ENCODE measurements at regions not wholly inside any gene's neighbourhood (a gene's known extent, or its start where the extent isn't known, plus 50 kb on each side); places are given as distances from the start of the nearest gene placed in this dataset.

- no peak for TF ChIP-seq CTCF (IDR thresholded peaks at IDR 0.05)
- Histone ChIP-seq H3K36me3 (ENCODE audit: low read depth) (no peaks in the 10 kb centered on the region), H3K9me3 (no peaks in the 10 kb centered on the region), H3K4me3 (no peak overlapping the region), H3K4me1 (ENCODE audit: low read depth) (no peaks in the 10 kb centered on the region)
- no peak for ATAC-seq
- intact Hi-C loops (cut with DNase I, micrococcal nuclease) = no loop called here
- no peak for DNase-seq
Measured at GRCh38 chr14:85234156-85235025, 295.6 kb upstream of the FLRT2 start.

- intact Hi-C loops (cut with DNase I, micrococcal nuclease) = no loop called here
- no peak for ATAC-seq
- no peak for TF ChIP-seq CTCF (IDR thresholded peaks at IDR 0.05)
Measured at GRCh38 chr14:85235868-85236267, 294.1 kb upstream of the FLRT2 start.

GRCh38 chr14:85236296-85236695 lies 293.6 kb upstream of the FLRT2 start:
- intact Hi-C loops (cut with DNase I, micrococcal nuclease) = no loop called here
- no peaks in the 10 kb centered on the region for H3K9me3 ChIP-seq
- H3K36me3 ChIP-seq (ENCODE audit: low read depth) = no peaks in the 10 kb centered on the region
- no peaks in the 10 kb centered on the region for H3K4me1 ChIP-seq (ENCODE audit: low read depth)
- no peak overlapping the region for H3K4me3 ChIP-seq
- ATAC-seq (no peak), DNase-seq (no peak)
- no peak for TF ChIP-seq CTCF (IDR thresholded peaks at IDR 0.05)

More at GRCh38 chr14:85235868-85236267, 294.1 kb upstream of the FLRT2 start:
- DNase-seq = no peak
- no peak overlapping the region for H3K4me3 ChIP-seq
- no peaks in the 10 kb centered on the region for H3K9me3 ChIP-seq
- H3K36me3 ChIP-seq (ENCODE audit: low read depth) = no peaks in the 10 kb centered on the region
- H3K4me1 ChIP-seq (ENCODE audit: low read depth) = no peaks in the 10 kb centered on the region

GRCh38 chr14:85239791-85240190 lies 290.2 kb upstream of the FLRT2 start:
- no peak for ATAC-seq
- TF ChIP-seq CTCF (IDR thresholded peaks at IDR 0.05) = no peak
- no peak overlapping the region for H3K4me3 ChIP-seq
- no peak for DNase-seq
- no peaks in the 10 kb centered on the region for H3K4me1 ChIP-seq (ENCODE audit: low read depth)
- intact Hi-C loops (cut with DNase I, micrococcal nuclease) = no loop called here
- H3K36me3 ChIP-seq (ENCODE audit: low read depth) = no peaks in the 10 kb centered on the region
- H3K9me3 ChIP-seq = no peaks in the 10 kb centered on the region

GRCh38 chr14:85241022-85241855 lies 288.7 kb upstream of the FLRT2 start:
- ATAC-seq (no peak), DNase-seq (peak in 1 of 3 donors; percentile 6)
- Histone ChIP-seq H3K4me1 (ENCODE audit: low read depth) (no peaks in the 10 kb centered on the region), H3K4me3 (no peak overlapping the region), H3K36me3 (ENCODE audit: low read depth) (no peaks in the 10 kb centered on the region), H3K9me3 (no peaks in the 10 kb centered on the region)
- intact Hi-C loops (cut with DNase I, micrococcal nuclease) = no loop called here
- no peak for TF ChIP-seq CTCF (IDR thresholded peaks at IDR 0.05)

Data from mucosa of descending colon (tissue), 3 donors.